H1 (cell line): ENCODE measurements at regions not wholly inside any gene's neighbourhood (a gene's known extent, or its start where the extent isn't known, plus 50 kb on each side); places are given as distances from the start of the nearest gene placed in this dataset.

Source experiments
- CTCF ChIA-PET: fragments of 300-600 bp; sonication (Branson Sonifier 250); formaldehyde crosslinking; loops from one replicate; lab custom pipeline; 2021; ENCODE audit not compliant: partially characterized antibody; lab: Charles Lee
- POLR2A ChIA-PET: fragments of 300-600 bp; sonication (Branson Sonifier 250); formaldehyde crosslinking; loops from one replicate; lab custom pipeline; 2021; ENCODE audit warnings: inconsistent platforms; ENCODE audit not compliant: partially characterized antibody; lab: Charles Lee
- DNase-seq, 2 experiments: peaks; one replicate each; pipeline versions ENCODE4 v3.0.0 to v3.0.0-alpha.2; 2010 to 2022; ENCODE audit warnings: low spot score in 2 of 2, low read depth in 1 of 2, mixed read lengths in 1 of 2
- FAIRE-seq: peaks from 2 replicates; lab custom pipeline; 2011; peaks lifted over from hg19 to GRCh38; lab: Jason Lieb, UNC
- H2AFZ ChIP-seq: 2 replicates; pipeline ENCODE4 v1.8.1; 2012; ENCODE audit warnings: low read length, inconsistent platforms
- H2AK5ac ChIP-seq: 2 replicates; pipeline ENCODE4 v1.6.1; 2013; ENCODE audit warnings: low read depth, low read length
- H2BK120ac ChIP-seq: replicated peaks from 2 replicates; pipeline ENCODE3; 2013; ENCODE audit warnings: low read depth, low read length, inconsistent platforms
- H2BK12ac ChIP-seq: 2 replicates; pipeline ENCODE4 v1.6.1; 2013; ENCODE audit warnings: low read depth, low read length
- H2BK15ac ChIP-seq: 2 replicates; pipeline ENCODE4 v1.6.1; 2013; ENCODE audit warnings: low read length
- H2BK20ac ChIP-seq: 2 replicates; pipeline ENCODE4 v1.6.1; 2013; ENCODE audit warnings: low read length
- H2BK5ac ChIP-seq: 2 replicates; pipeline ENCODE4 v1.6.1; 2013; ENCODE audit warnings: low read depth, low read length
- H3K14ac ChIP-seq: 2 replicates; pipeline ENCODE4 v1.6.1; 2013; ENCODE audit warnings: inconsistent platforms; ENCODE audit not compliant: insufficient read length
- H3K18ac ChIP-seq: 2 replicates; pipeline ENCODE4 v1.6.1; 2013; ENCODE audit warnings: low read length; ENCODE audit errors: extremely low read depth
- H3K23ac ChIP-seq: 2 replicates; pipeline ENCODE4 v1.6.1; 2013; ENCODE audit warnings: inconsistent platforms; ENCODE audit not compliant: insufficient read length
- H3K23me2 ChIP-seq: 2 replicates; pipeline ENCODE4 v1.6.1; 2013; ENCODE audit warnings: low read depth, low read length
- H3K27ac ChIP-seq: 2 replicates; pipeline ENCODE4 v1.6.1; 2011; ENCODE audit warnings: low read depth, low read length, inconsistent platforms
- H3K27me3 ChIP-seq, 4 experiments: replicated peaks in 1 of 4; 1 replicate in 1 of 4; 2 replicates in 3 of 4; pipeline versions ENCODE4 v1.6.1 to v1.8.1; 2011 to 2013; ENCODE audit warnings: low read length in 3 of 4, mild to moderate bottlenecking in 3 of 4, inconsistent platforms in 2 of 4, mixed read lengths in 2 of 4, moderate library complexity in 1 of 4; ENCODE audit not compliant: control insufficient read depth in 3 of 4, insufficient read depth in 3 of 4; ENCODE audit errors: extremely low read depth in 1 of 4
- H3K36me3 ChIP-seq, 4 experiments: 2 replicates each; pipeline versions ENCODE4 v1.6.1 to v1.8.1; 2011 to 2013; ENCODE audit warnings: mild to moderate bottlenecking in 4 of 4, low read length in 3 of 4, moderate library complexity in 2 of 4, control low read depth in 1 of 4, inconsistent platforms in 1 of 4; ENCODE audit not compliant: insufficient read depth in 4 of 4, control insufficient read depth in 2 of 4
- H3K4ac ChIP-seq: replicated peaks from 2 replicates; pipeline ENCODE3; 2013; ENCODE audit warnings: low read length, low read depth, mixed read lengths, inconsistent platforms; ENCODE audit not compliant: insufficient read length
- H3K4me1 ChIP-seq, 4 experiments: replicated peaks in 1 of 4; 1 replicate in 1 of 4; 2 replicates in 3 of 4; pipeline versions ENCODE4 v1.6.1 to v1.8.1; 2011 to 2013; ENCODE audit warnings: low read length in 3 of 4, inconsistent platforms in 2 of 4, mixed read lengths in 1 of 4; ENCODE audit not compliant: insufficient read depth in 4 of 4, control insufficient read depth in 3 of 4
- H3K4me2 ChIP-seq, 2 experiments: 2 replicates each; pipeline versions ENCODE4 v1.6.1 to v1.8.1; 2011 to 2013; ENCODE audit warnings: low read depth in 2 of 2, low read length in 2 of 2, control low read depth in 1 of 2, inconsistent platforms in 1 of 2, mild to moderate bottlenecking in 1 of 2; ENCODE audit not compliant: insufficient read depth in 1 of 2
- H3K4me3 ChIP-seq, 4 experiments: fragments of 200-600, 300-600 bp in 1 of 4; sonication (generic), shearing (Covaris generic), sonication (Bioruptor Twin) in 1 of 4; 2 replicates each; pipeline versions ENCODE4 v1.5.1 to v1.8.1; 2011 to 2016; ENCODE audit warnings: low read length in 4 of 4, low read depth in 3 of 4, control low read depth in 2 of 4, inconsistent platforms in 2 of 4, mild to moderate bottlenecking in 2 of 4, mixed read lengths in 1 of 4, moderate library complexity in 1 of 4; ENCODE audit not compliant: insufficient read depth in 2 of 4; ENCODE audit errors: extremely low read depth in 1 of 4
- H3K56ac ChIP-seq: replicated peaks from 2 replicates; pipeline ENCODE3; 2013; ENCODE audit warnings: low read depth, mild to moderate bottlenecking, mixed read lengths, low read length, inconsistent platforms; ENCODE audit not compliant: insufficient read length
- H3K79me1 ChIP-seq: 2 replicates; pipeline ENCODE4 v1.6.1; 2013; ENCODE audit warnings: low read depth, low read length, control low read depth
- H3K79me2 ChIP-seq, 2 experiments: 2 replicates each; pipeline versions ENCODE4 v1.6.1 to v1.8.1; 2012 to 2013; ENCODE audit warnings: low read length in 2 of 2, mild to moderate bottlenecking in 2 of 2, inconsistent platforms in 1 of 2; ENCODE audit not compliant: insufficient read depth in 2 of 2, control insufficient read depth in 1 of 2
- H3K9ac ChIP-seq, 4 experiments: replicated peaks in 1 of 4; 1 replicate in 1 of 4; 2 replicates in 3 of 4; pipeline versions ENCODE4 v1.6.1 to v1.8.1; 2011 to 2013; ENCODE audit warnings: low read depth in 3 of 4, low read length in 3 of 4, control low read depth in 2 of 4, mild to moderate bottlenecking in 2 of 4, moderate library complexity in 2 of 4, inconsistent platforms in 1 of 4; ENCODE audit errors: extremely low read depth in 1 of 4
- H3K9me3 ChIP-seq, 2 experiments: 2 replicates each; pipeline versions ENCODE4 v1.6.1 to v1.8.1; 2012 to 2013; ENCODE audit warnings: mild to moderate bottlenecking in 2 of 2, moderate library complexity in 2 of 2, control low read depth in 1 of 2, inconsistent platforms in 1 of 2, low read depth in 1 of 2, low read length in 1 of 2, mixed read lengths in 1 of 2; ENCODE audit not compliant: insufficient read depth in 2 of 2
- H4K20me1 ChIP-seq, 2 experiments: replicated peaks in 1 of 2; 2 replicates each; pipeline versions ENCODE3 to v1.8.1; 2011 to 2013; ENCODE audit warnings: inconsistent platforms in 2 of 2, low read length in 2 of 2, mild to moderate bottlenecking in 1 of 2; ENCODE audit not compliant: insufficient read depth in 2 of 2, control insufficient read depth in 1 of 2
- H4K5ac ChIP-seq: 2 replicates; pipeline ENCODE4 v1.6.1; 2013; ENCODE audit warnings: low read length, low read depth, mixed read lengths, inconsistent platforms; ENCODE audit not compliant: insufficient read length
- H4K8ac ChIP-seq: 2 replicates; pipeline ENCODE4 v1.8.0; 2013; ENCODE audit warnings: mild to moderate bottlenecking, moderate library complexity, low read length, inconsistent platforms; ENCODE audit not compliant: insufficient read depth; ENCODE audit errors: extremely low read depth
- H4K91ac ChIP-seq: replicated peaks from 2 replicates; pipeline ENCODE3; 2013; ENCODE audit warnings: low read length, mixed read lengths, inconsistent platforms; ENCODE audit not compliant: insufficient read length
- ATF3 ChIP-seq: IDR thresholded peaks from 2 replicates; pipeline ENCODE4 v1.6.1; 2011; ENCODE audit warnings: low read depth, mild to moderate bottlenecking, low read length; ENCODE audit not compliant: insufficient read depth
- BACH1 ChIP-seq: IDR thresholded peaks from 2 replicates; pipeline ENCODE4 v1.6.1; 2012; ENCODE audit warnings: low read length, improper control_type of control experiment
- EP300 ChIP-seq, 2 experiments: IDR thresholded peaks; 1 replicate in 1 of 2; 2 replicates in 1 of 2; pipeline ENCODE4 v1.6.1; 2011 to 2012; ENCODE audit warnings: low read depth in 2 of 2, low read length in 2 of 2, mild to moderate bottlenecking in 2 of 2, borderline replicate concordance in 1 of 2, inconsistent platforms in 1 of 2, moderate library complexity in 1 of 2
- FOSL1 ChIP-seq: IDR thresholded peaks from 2 replicates; pipeline ENCODE4 v1.6.1; 2011; ENCODE audit warnings: mild to moderate bottlenecking, low read depth, low read length, moderate library complexity; ENCODE audit not compliant: insufficient read depth
- MAFK ChIP-seq: IDR thresholded peaks from 2 replicates; pipeline ENCODE4 v1.6.1; 2012; ENCODE audit warnings: low read depth, mild to moderate bottlenecking, improper control_type of control experiment, low read length
- MAX ChIP-seq: IDR thresholded peaks from 2 replicates; pipeline ENCODE4 v1.6.1; 2012; ENCODE audit warnings: inconsistent platforms
- POLR2AphosphoS5 ChIP-seq: IDR thresholded peaks from 2 replicates; pipeline ENCODE4 v1.6.1; 2011; ENCODE audit warnings: low read depth, low read length
- POU5F1 ChIP-seq: IDR thresholded peaks from 2 replicates; pipeline ENCODE4 v1.6.1; 2011; ENCODE audit warnings: low read depth, mild to moderate bottlenecking, low read length, moderate library complexity
- RAD21 ChIP-seq, 2 experiments: IDR thresholded peaks in 1 of 2; conservative IDR thresholded peaks in 1 of 2; 2 replicates each; pipeline ENCODE4 v1.6.1; 2011; ENCODE audit warnings: low read depth in 2 of 2, low read length in 2 of 2, improper control_type of control experiment in 1 of 2, inconsistent platforms in 1 of 2, mild to moderate bottlenecking in 1 of 2, moderate library complexity in 1 of 2
- RXRA ChIP-seq: IDR thresholded peaks from 2 replicates; pipeline ENCODE4 v1.6.1; 2011; ENCODE audit warnings: low read depth, mild to moderate bottlenecking, low read length, moderate library complexity; ENCODE audit not compliant: insufficient read depth
- SIRT6 ChIP-seq: IDR thresholded peaks from one replicate; pipeline ENCODE4 v1.7.1; 2012; ENCODE audit warnings: low read length, inconsistent platforms
- SP2 ChIP-seq: IDR thresholded peaks from 2 replicates; pipeline ENCODE4 v1.6.1; 2012; ENCODE audit warnings: mild to moderate bottlenecking, low read length, inconsistent platforms
- SUZ12 ChIP-seq: fragments of 200-600 bp; sonication (generic); IDR thresholded peaks from 2 replicates; pipeline ENCODE4 v1.6.1; 2012; ENCODE audit warnings: mild to moderate bottlenecking, inconsistent platforms, low read length, moderate library complexity, mixed read lengths
- WGBS, 2 experiments: shearing (Covaris generic) in 1 of 2; methylation state at CpG; one replicate each; pipeline versions ENCODE4 v1.1.6 to v1.1.7; 2013 to 2015; ENCODE audit warnings: low lambda C conversion rate in 2 of 2, mixed read lengths in 2 of 2, inconsistent platforms in 1 of 2, low coverage in 1 of 2, missing lambda C conversion rate in 1 of 2; ENCODE audit not compliant: insufficient replicate concordance in 2 of 2, insufficient coverage in 1 of 2, insufficient read length in 1 of 2; ENCODE audit errors: extremely low coverage in 1 of 2, missing lambda C conversion rate in 1 of 2; 5-methylcytosine and 5-hydroxymethylcytosine counted together

GRCh38 chr6:74439123-74439811, 743.3 kb downstream of the CD109 start:
- FAIRE-seq = no peak
- H2AK5ac ChIP-seq = no peak overlapping the region
- H3K27me3 ChIP-seq = no peaks in the 10 kb centered on the region
- no peak overlapping the region for H4K91ac ChIP-seq
- POLR2A ChIA-PET = no interaction called here
- no peaks in the 10 kb centered on the region for H3K4me1 ChIP-seq
- H3K4ac ChIP-seq = no peak overlapping the region
- no peak overlapping the region for H2BK120ac ChIP-seq
- H2BK15ac ChIP-seq = no peak overlapping the region
- H2BK20ac ChIP-seq = no peak overlapping the region
- H3K14ac ChIP-seq = no peak overlapping the region
- H3K18ac ChIP-seq = no peak overlapping the region
- no peaks in the 10 kb centered on the region for H3K79me1 ChIP-seq
- H2BK12ac ChIP-seq = no peak overlapping the region
- CTCF ChIA-PET = no interaction called here
- no peak overlapping the region for H2BK5ac ChIP-seq
- no peak overlapping the region; the same call in 1 of the 2 replicates for H2AFZ ChIP-seq
- no peak overlapping the region for H3K4me3 ChIP-seq
- no peak overlapping the region for H3K27ac ChIP-seq
- no peak for DNase-seq
- no peaks in the 10 kb centered on the region for H3K79me2 ChIP-seq
- H3K4me2 ChIP-seq = no peak overlapping the region
- H4K5ac ChIP-seq = no peak overlapping the region
- no peak overlapping the region for H3K56ac ChIP-seq
- no peaks in the 10 kb centered on the region for H3K23me2 ChIP-seq
- H3K23ac ChIP-seq = no peak overlapping the region
- H3K36me3 ChIP-seq = no peaks in the 10 kb centered on the region
- H4K8ac ChIP-seq = no peak overlapping the region
- H4K20me1 ChIP-seq = no peaks in the 10 kb centered on the region
- WGBS, 2 experiments = 89% methylated on average over 1 of the region's 1 CpG; no CpG with 5 or more reads in 1 of the 2 experiments
- no peaks in the 10 kb centered on the region for H3K9me3 ChIP-seq
- H3K9ac ChIP-seq = no peak overlapping the region
- TF ChIP-seq FOSL1 (no peak), SP2 (no peak), MAFK (no peak), POLR2AphosphoS5 (no peak), EP300 (IDR thresholded peaks at IDR 0.05; ENCODE audit: borderline replicate concordance in 1 of 2, low read depth in 2 of 2, low read length in 2 of 2) (no peak), POU5F1 (no peak), SIRT6 (no peak), BACH1 (no peak), SUZ12 (no peak), ATF3 (no peak), RXRA (no peak), RAD21 (IDR thresholded peaks at IDR 0.05 in 1 of 2, conservative IDR thresholded peaks at IDR 0.05 in 1 of 2; ENCODE audit: low read depth in 2 of 2, low read length in 2 of 2) (no peak), MAX (no peak)
